SKM-1 treated with dmso at 0.1 percent for 144 hours (cell line): ENCODE measurements at regions not wholly inside any gene's neighbourhood (a gene's known extent, or its start where the extent isn't known, plus 50 kb on each side); places are given as distances from the start of the nearest gene placed in this dataset.
"Not testable (repeated sequence)": the region's sequence is repeated elsewhere in the genome, so short reads cannot be mapped to it uniquely, and the experiment has no call there.

Source experiments
- DNase-seq: peaks from one replicate; lab custom pipeline; 2025; ENCODE audit not compliant: unreplicated experiment; lab: John Stamatoyannopoulos, UW

GRCh38 chr7:85685901-85686300 is 499.0 kb upstream of the SEMA3D start:
- no peak for DNase-seq

GRCh38 chr7:85682833-85683620 is 496.2 kb upstream of the SEMA3D start:
- DNase-seq: no peak

- DNase-seq: no peak
Observed at GRCh38 chr7:85681241-85681640, 494.4 kb upstream of the SEMA3D start.

GRCh38 chr7:85675093-85675492 is 488.2 kb upstream of the SEMA3D start:
- not testable (repeated sequence) for DNase-seq

- DNase-seq: no peak
Observed at GRCh38 chr7:85673876-85674275, 487.0 kb upstream of the SEMA3D start.

- DNase-seq: no peak
Observed at GRCh38 chr7:85669225-85669624, 482.4 kb upstream of the SEMA3D start.

GRCh38 chr7:85664341-85664740 is 477.5 kb upstream of the SEMA3D start:
- no peak for DNase-seq

GRCh38 chr7:85659364-85659763 is 472.5 kb upstream of the SEMA3D start:
- DNase-seq: no peak

- DNase-seq: no peak
Observed at GRCh38 chr7:85655252-85655651, 468.4 kb upstream of the SEMA3D start.

- DNase-seq: no peak
Observed at GRCh38 chr7:85644272-85644671, 457.4 kb upstream of the SEMA3D start.

GRCh38 chr7:85641331-85641730 is 454.5 kb upstream of the SEMA3D start:
- DNase-seq: no peak

GRCh38 chr7:85638394-85638793 is 451.5 kb upstream of the SEMA3D start:
- no peak for DNase-seq

GRCh38 chr7:85634951-85635350 is 448.1 kb upstream of the SEMA3D start:
- DNase-seq: no peak

- DNase-seq: no peak
Observed at GRCh38 chr7:85630904-85631600, 444.2 kb upstream of the SEMA3D start.

GRCh38 chr7:85627791-85628586 is 441.1 kb upstream of the SEMA3D start:
- DNase-seq: no peak

GRCh38 chr7:85622059-85622458 is 435.2 kb upstream of the SEMA3D start:
- DNase-seq: no peak

GRCh38 chr7:85620936-85621685 is 434.3 kb upstream of the SEMA3D start:
- DNase-seq: peak; percentile 74

- DNase-seq: no peak
Observed at GRCh38 chr7:85619236-85619635, 432.4 kb upstream of the SEMA3D start.

GRCh38 chr7:85614684-85615083 is 427.8 kb upstream of the SEMA3D start:
- no peak for DNase-seq

- no peak for DNase-seq
Observed at GRCh38 chr7:85612514-85612913, 425.7 kb upstream of the SEMA3D start.

- DNase-seq: no peak
Observed at GRCh38 chr7:85608804-85609203, 421.9 kb upstream of the SEMA3D start.
